ENCODE measurements at regions not wholly inside any gene's neighbourhood (a gene's known extent, or its start where the extent isn't known, plus 50 kb on each side); places are given as distances from the start of the nearest gene placed in this dataset.

DNA sequence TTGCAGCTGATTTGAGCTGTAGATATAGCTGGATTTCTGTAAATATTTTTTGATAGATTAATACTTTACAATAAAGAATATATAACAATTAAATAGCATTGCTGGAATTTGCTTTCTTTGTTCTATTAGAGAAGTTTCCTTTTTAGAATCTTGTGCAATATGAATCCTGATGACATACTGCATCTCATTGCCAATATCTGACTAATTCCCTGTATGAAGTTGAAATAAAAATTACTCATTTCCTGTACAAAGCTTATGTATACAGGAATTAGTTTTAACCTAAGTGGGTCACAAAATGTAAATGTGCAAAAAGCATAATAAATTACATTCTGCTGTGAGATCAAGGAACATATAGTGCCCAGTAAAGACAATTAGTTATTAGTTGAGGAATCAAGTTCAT lies 72.8 kb upstream of the TMEFF2 start:
- Histone ChIP-seq H3K27me3 (ENCODE audit: control insufficient read depth in 1 of 2, insufficient read depth in 2 of 2, low read length in 2 of 2) (no peaks in the 10 kb centered on the region), H3K27ac (ENCODE audit: extremely low read length, insufficient read depth, low read length) (no peak overlapping the region), H3K4me2 (ENCODE audit: low read depth, low read length) (no peak overlapping the region), H3K36me3 (replicated peaks in 1 of 2; ENCODE audit: control insufficient read depth in 1 of 2, insufficient read depth in 2 of 2, low read length in 2 of 2) (no peaks in the 10 kb centered on the region), H3K79me2 (ENCODE audit: insufficient read depth, low read length) (no peaks in the 10 kb centered on the region), H3K9me3 (ENCODE audit: low read length) (no peaks in the 10 kb centered on the region), H2AFZ (ENCODE audit: low read length) (no peak overlapping the region), H3K4me1 (ENCODE audit: insufficient read depth, low read length) (no peaks in the 10 kb centered on the region), H3K4me3 (replicated peaks in 1 of 3; ENCODE audit: insufficient read depth in 1 of 3, low read depth in 2 of 3, low read length in 3 of 3) (no peak overlapping the region), H3K9ac (ENCODE audit: insufficient read depth, low read depth, low read length) (no peak overlapping the region), H4K20me1 (ENCODE audit: insufficient read depth, low read length) (no peaks in the 10 kb centered on the region; the same call in 1 of the 2 replicates)
- POLR2A ChIA-PET = no interaction called here
- FAIRE-seq (no peak), ATAC-seq (no peak), DNase-seq (ENCODE audit: low spot score) (no peak)
- in situ Hi-C loops (cut with HindIII; ENCODE audit: extremely low pct_ligation_motif_present, low pct_unique_long_range_greater_than_20kb) = no loop called here
- no TSS peak for BruUV-seq (replicated peaks)
- intact Hi-C loops (cut with micrococcal nuclease; ENCODE audit: unreplicated experiment) = no loop called here
- CTCF ChIA-PET (ENCODE audit: low intra/inter-chr PET ratio, low total read pairs) = no interaction called here
- TF ChIP-seq ZNF746 (CRISPR knock-in tag; IDR thresholded peaks at IDR 0.05) = no peak
- no peak for TF ChIP-seq ZNF343 (CRISPR knock-in tag; IDR thresholded peaks at IDR 0.05)
- TF ChIP-seq MEIS1 (CRISPR knock-in tag; IDR thresholded peaks at IDR 0.05; ENCODE audit: borderline replicate concordance) = no peak
- TF ChIP-seq KLF12 (CRISPR knock-in tag; IDR thresholded peaks at IDR 0.05; ENCODE audit: borderline replicate concordance) = no peak
- TF ChIP-seq, protein P1, sequence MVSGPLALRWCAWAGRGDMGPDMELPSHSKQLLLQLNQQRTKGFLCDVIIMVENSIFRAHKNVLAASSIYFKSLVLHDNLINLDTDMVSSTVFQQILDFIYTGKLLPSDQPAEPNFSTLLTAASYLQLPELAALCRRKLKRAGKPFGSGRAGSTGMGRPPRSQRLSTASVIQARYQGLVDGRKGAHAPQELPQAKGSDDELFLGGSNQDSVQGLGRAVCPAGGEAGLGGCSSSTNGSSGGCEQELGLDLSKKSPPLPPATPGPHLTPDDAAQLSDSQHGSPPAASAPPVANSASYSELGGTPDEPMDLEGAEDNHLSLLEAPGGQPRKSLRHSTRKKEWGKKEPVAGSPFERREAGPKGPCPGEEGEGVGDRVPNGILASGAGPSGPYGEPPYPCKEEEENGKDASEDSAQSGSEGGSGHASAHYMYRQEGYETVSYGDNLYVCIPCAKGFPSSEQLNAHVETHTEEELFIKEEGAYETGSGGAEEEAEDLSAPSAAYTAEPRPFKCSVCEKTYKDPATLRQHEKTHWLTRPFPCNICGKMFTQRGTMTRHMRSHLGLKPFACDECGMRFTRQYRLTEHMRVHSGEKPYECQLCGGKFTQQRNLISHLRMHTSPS (CRISPR knock-in tag; IDR thresholded peaks at IDR 0.05; ENCODE audit: low read depth) = no peak
- TF ChIP-seq, protein P2, sequence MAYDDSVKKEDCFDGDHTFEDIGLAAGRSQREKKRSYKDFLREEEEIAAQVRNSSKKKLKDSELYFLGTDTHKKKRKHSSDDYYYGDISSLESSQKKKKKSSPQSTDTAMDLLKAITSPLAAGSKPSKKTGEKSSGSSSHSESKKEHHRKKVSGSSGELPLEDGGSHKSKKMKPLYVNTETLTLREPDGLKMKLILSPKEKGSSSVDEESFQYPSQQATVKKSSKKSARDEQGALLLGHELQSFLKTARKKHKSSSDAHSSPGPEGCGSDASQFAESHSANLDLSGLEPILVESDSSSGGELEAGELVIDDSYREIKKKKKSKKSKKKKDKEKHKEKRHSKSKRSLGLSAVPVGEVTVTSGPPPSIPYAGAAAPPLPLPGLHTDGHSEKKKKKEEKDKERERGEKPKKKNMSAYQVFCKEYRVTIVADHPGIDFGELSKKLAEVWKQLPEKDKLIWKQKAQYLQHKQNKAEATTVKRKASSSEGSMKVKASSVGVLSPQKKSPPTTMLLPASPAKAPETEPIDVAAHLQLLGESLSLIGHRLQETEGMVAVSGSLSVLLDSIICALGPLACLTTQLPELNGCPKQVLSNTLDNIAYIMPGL (CRISPR knock-in tag; IDR thresholded peaks at IDR 0.05; ENCODE audit: borderline replicate concordance in 1 of 2, low read depth in 1 of 2) = no peak
- TF ChIP-seq, protein P3, sequence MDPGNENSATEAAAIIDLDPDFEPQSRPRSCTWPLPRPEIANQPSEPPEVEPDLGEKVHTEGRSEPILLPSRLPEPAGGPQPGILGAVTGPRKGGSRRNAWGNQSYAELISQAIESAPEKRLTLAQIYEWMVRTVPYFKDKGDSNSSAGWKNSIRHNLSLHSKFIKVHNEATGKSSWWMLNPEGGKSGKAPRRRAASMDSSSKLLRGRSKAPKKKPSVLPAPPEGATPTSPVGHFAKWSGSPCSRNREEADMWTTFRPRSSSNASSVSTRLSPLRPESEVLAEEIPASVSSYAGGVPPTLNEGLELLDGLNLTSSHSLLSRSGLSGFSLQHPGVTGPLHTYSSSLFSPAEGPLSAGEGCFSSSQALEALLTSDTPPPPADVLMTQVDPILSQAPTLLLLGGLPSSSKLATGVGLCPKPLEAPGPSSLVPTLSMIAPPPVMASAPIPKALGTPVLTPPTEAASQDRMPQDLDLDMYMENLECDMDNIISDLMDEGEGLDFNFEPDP (CRISPR knock-in tag; conservative IDR thresholded peaks at IDR 0.05) = no peak
- no peak for TF ChIP-seq ELF1 (CRISPR knock-in tag; IDR thresholded peaks at IDR 0.05)
- TF ChIP-seq, protein P4, sequence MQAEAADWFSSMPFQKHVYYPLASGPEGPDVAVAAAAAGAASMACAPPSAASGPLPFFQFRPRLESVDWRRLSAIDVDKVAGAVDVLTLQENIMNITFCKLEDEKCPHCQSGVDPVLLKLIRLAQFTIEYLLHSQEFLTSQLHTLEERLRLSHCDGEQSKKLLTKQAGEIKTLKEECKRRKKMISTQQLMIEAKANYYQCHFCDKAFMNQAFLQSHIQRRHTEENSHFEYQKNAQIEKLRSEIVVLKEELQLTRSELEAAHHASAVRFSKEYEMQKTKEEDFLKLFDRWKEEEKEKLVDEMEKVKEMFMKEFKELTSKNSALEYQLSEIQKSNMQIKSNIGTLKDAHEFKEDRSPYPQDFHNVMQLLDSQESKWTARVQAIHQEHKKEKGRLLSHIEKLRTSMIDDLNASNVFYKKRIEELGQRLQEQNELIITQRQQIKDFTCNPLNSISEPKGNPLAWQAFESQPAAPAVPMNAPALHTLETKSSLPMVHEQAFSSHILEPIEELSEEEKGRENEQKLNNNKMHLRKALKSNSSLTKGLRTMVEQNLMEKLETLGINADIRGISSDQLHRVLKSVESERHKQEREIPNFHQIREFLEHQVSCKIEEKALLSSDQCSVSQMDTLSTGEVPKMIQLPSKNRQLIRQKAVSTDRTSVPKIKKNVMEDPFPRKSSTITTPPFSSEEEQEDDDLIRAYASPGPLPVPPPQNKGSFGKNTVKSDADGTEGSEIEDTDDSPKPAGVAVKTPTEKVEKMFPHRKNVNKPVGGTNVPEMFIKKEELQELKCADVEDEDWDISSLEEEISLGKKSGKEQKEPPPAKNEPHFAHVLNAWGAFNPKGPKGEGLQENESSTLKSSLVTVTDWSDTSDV (CRISPR knock-in tag; IDR thresholded peaks at IDR 0.05) = no peak
- no peak for TF ChIP-seq ZNF264 (CRISPR knock-in tag; IDR thresholded peaks at IDR 0.05)
- no peak for TF ChIP-seq LCORL (IDR thresholded peaks at IDR 0.05)
- TF ChIP-seq LCORL (CRISPR knock-in tag; IDR thresholded peaks at IDR 0.05) = no peak
- no peak for TF ChIP-seq ARHGAP35 (CRISPR knock-in tag; IDR thresholded peaks at IDR 0.05; ENCODE audit: borderline replicate concordance)
- TF ChIP-seq, protein P5, sequence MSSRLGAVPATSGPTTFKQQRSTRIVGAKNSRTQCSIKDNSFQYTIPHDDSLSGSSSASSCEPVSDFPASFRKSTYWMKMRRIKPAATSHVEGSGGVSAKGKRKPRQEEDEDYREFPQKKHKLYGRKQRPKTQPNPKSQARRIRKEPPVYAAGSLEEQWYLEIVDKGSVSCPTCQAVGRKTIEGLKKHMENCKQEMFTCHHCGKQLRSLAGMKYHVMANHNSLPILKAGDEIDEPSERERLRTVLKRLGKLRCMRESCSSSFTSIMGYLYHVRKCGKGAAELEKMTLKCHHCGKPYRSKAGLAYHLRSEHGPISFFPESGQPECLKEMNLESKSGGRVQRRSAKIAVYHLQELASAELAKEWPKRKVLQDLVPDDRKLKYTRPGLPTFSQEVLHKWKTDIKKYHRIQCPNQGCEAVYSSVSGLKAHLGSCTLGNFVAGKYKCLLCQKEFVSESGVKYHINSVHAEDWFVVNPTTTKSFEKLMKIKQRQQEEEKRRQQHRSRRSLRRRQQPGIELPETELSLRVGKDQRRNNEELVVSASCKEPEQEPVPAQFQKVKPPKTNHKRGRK (CRISPR knock-in tag; IDR thresholded peaks at IDR 0.05) = no peak
- TF ChIP-seq ZNF335 (CRISPR knock-in tag; IDR thresholded peaks at IDR 0.05) = no peak
